ENCODE measurements at regions not wholly inside any gene's neighbourhood (a gene's known extent, or its start where the extent isn't known, plus 50 kb on each side); places are given as distances from the start of the nearest gene placed in this dataset.
A peak's percentile ranks its signal among the peaks of the same experiment; 100 is the strongest.
"Not testable (repeated sequence)": the region's sequence is repeated elsewhere in the genome, so short reads cannot be mapped to it uniquely, and the experiment has no call there.

GRCh38 chr21:26331205-26331980, 160.8 kb upstream of the APP start:
- DNase-seq (ENCODE audit: low read depth) = no peak

GRCh38 chr21:26320596-26320995, 150.0 kb upstream of the APP start:
- DNase-seq (ENCODE audit: low read depth) = no peak

- DNase-seq (ENCODE audit: low read depth) = no peak
Measured at GRCh38 chr21:26307640-26308039, 137.1 kb upstream of the APP start.

GRCh38 chr21:26297851-26298250, 127.3 kb upstream of the APP start:
- peak; percentile 16 for DNase-seq (ENCODE audit: low read depth)

- no peak for DNase-seq (ENCODE audit: low read depth)
Measured at GRCh38 chr21:26293141-26293946, 122.8 kb upstream of the APP start.

GRCh38 chr21:26288026-26288425, 117.5 kb upstream of the APP start:
- DNase-seq (ENCODE audit: low read depth) = no peak

GRCh38 chr21:26284531-26284930, 114.0 kb upstream of the APP start:
- no peak for DNase-seq (ENCODE audit: low read depth)

- DNase-seq (ENCODE audit: low read depth) = no peak
Measured at GRCh38 chr21:26282058-26282457, 111.5 kb upstream of the APP start.

- no peak for DNase-seq (ENCODE audit: low read depth)
Measured at GRCh38 chr21:26281506-26281905, 110.9 kb upstream of the APP start.

GRCh38 chr21:26280775-26281174, 110.2 kb upstream of the APP start:
- DNase-seq (ENCODE audit: low read depth) = no peak

- DNase-seq (ENCODE audit: low read depth) = no peak
Measured at GRCh38 chr21:26280148-26280547, 109.6 kb upstream of the APP start.

- DNase-seq (ENCODE audit: low read depth) = no peak
Measured at GRCh38 chr21:26275801-26276200, 105.2 kb upstream of the APP start.

GRCh38 chr21:26273686-26274313, 103.2 kb upstream of the APP start:
- no peak for DNase-seq (ENCODE audit: low read depth)

- no peak for DNase-seq (ENCODE audit: low read depth)
Measured at GRCh38 chr21:26267389-26267788, 96.8 kb upstream of the APP start.

GRCh38 chr21:26246073-26246472, 75.5 kb upstream of the APP start:
- DNase-seq (ENCODE audit: low read depth) = no peak

GRCh38 chr21:26245428-26245827, 74.9 kb upstream of the APP start:
- no peak for DNase-seq (ENCODE audit: low read depth)

- DNase-seq (ENCODE audit: low read depth) = no peak
Measured at GRCh38 chr21:26238646-26239045, 68.1 kb upstream of the APP start.

- no peak for DNase-seq (ENCODE audit: low read depth)
Measured at GRCh38 chr21:26236281-26236680, 65.7 kb upstream of the APP start.

GRCh38 chr21:26233297-26233696, 62.7 kb upstream of the APP start:
- DNase-seq (ENCODE audit: low read depth) = not testable (repeated sequence)

- not testable (repeated sequence) for DNase-seq (ENCODE audit: low read depth)
Measured at GRCh38 chr21:26232491-26232890, 61.9 kb upstream of the APP start.

GRCh38 chr21:26227130-26227529, 56.6 kb upstream of the APP start:
- DNase-seq (ENCODE audit: low read depth) = no peak

- no peak for DNase-seq (ENCODE audit: low read depth)
Measured at GRCh38 chr21:26226724-26227123, 56.2 kb upstream of the APP start.

- DNase-seq (ENCODE audit: low read depth) = no peak
Measured at GRCh38 chr21:26225046-26225445, 54.5 kb upstream of the APP start.

Data from HS-5 (cell line).